ENCODE measurements at regions not wholly inside any gene's neighbourhood (a gene's known extent, or its start where the extent isn't known, plus 50 kb on each side); places are given as distances from the start of the nearest gene placed in this dataset.

DNA sequence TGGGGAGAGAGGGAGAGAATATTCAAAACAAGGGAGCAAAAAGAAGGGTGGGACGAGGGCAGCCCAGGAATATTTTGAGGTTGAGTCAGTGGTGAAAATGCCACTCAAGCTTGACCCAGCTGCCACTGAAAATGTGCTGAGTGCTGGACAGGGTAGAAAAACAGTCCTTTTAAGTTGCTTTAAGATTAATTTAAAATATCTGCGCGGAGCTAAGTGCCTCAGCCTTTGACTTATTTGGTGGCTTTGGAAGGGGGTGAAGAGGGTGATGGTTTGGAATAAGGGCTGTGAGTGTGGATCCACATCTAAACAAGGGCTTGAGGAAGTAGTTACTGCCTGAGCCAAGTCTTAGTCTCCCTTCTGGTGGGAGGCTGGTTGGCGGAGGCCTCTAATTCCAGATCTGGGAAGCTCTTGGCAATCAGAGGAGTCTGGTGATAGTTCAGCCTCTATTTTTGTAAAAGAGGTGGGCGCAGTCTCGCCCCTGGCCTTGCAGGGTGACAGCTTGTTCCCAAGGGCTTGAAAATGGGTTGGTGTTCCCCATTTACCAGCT is 280.8 kb upstream of the ROPN1 start:
- DNase-seq (ENCODE audit: insufficient read length, low spot score) (no peak), FAIRE-seq (no peak)

DNA sequence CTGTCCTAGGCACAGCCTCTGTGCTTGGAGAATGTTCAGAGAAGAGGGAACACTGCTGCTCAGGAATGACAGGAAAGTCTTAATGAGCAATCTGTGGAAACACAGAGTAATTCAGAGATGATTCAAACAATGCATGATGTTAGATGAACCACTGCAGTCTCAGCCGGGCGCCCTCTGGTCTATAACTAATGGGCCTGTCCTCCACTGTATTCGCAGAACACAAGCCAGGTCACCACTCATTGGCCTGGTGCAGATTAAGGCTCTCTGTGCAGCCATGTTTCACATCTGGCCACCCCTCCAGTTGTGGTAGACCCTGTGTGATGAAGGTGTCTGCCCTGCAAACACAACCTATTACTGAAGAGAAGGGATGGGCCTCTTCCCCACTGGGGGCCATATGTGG is 281.7 kb upstream of the ROPN1 start:
- no peak for FAIRE-seq
- no peak for DNase-seq (ENCODE audit: insufficient read length, low spot score)

GRCh38 chr3:124274051-124274450 is 282.1 kb upstream of the ROPN1 start:
- DNase-seq (ENCODE audit: insufficient read length, low spot score), result no peak
- no peak for FAIRE-seq

GRCh38 chr3:124275412-124275811 is 283.5 kb upstream of the ROPN1 start:
- FAIRE-seq, result no peak
- DNase-seq (ENCODE audit: insufficient read length, low spot score), result no peak

DNA sequence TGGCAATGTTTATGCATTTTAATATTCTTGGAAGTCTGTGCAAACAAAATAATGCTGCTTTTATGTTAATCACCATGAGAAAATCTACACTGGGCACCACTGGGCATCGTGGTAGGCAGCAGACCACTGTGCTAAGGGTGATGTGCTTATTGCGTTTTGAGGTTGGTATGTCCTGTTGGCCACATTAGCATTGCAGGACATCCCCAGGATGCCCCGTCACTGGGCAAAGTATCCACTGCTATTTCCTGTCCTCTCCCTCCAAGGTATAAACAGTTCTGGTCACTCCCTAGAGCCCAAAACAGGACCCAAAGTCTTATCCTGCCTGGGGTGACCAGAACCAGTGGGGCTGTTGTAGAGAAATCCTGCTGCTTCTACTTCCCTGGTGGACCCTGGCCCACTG is 284.2 kb upstream of the ROPN1 start:
- DNase-seq (ENCODE audit: insufficient read length, low spot score) (no peak), FAIRE-seq (no peak)

DNA sequence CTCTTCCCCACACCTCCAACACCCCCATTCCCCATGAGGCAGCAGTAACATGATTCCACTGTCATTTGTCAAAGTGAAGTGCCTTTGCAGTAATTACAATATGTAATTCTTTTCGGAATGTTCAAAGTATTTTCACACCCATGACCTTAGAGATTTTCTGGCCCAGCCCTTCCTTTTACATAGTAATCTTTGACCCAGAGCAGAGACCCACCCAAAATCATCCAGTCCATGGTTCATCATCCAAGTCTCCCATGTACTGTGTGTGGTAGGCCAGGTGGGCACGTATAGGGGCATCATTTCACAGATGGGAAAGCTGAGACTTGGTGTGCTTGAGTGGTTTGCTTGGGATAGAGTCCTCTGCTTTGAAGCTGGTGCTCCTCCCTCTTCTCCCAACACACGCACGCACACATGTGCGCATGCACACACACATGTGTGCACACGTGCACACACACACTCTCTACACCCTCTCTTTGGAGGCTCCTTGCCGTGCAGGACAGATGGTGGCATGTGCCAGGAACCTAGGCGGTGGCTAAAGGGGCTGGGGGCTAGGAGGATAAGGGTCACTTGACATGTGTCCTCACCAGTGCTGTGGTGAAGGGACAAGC is 284.7 kb upstream of the ROPN1 start:
- DNase-seq (ENCODE audit: insufficient read length, low spot score), result no peak
- no peak for FAIRE-seq

- FAIRE-seq (no peak), DNase-seq (ENCODE audit: insufficient read length, low spot score) (no peak)
These were observed 285.4 kb upstream of the ROPN1 start for GRCh38 chr3:124277144-124277890.

GRCh38 chr3:124281453-124282316 is 289.8 kb upstream of the ROPN1 start:
- FAIRE-seq (no peak), DNase-seq (ENCODE audit: insufficient read length, low spot score) (peak; percentile 60)

GRCh38 chr3:124282751-124283651 is 291.1 kb upstream of the ROPN1 start:
- FAIRE-seq (no peak), DNase-seq (ENCODE audit: insufficient read length, low spot score) (no peak)

- DNase-seq (ENCODE audit: insufficient read length, low spot score) (no peak), FAIRE-seq (no peak)
These were observed 291.7 kb upstream of the ROPN1 start for GRCh38 chr3:124283652-124284023.

DNA sequence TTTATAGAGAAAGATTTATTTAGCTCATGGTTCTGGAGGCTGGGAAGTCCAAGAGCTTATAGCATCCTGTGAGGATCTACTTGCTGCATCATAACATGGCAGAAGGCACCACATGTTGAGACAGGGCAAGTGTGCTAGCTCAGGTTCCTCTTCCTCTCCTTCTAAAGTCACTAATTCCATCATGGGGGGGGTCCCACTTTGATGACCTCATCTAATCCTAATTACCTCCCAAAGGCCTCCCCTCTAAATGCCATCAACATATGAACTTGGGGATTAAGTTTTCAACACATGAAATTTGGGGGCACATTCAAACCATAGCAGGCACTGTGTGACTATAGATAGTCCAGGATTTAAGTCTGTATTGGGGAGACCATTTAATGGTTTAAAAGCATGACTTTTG is 297.1 kb upstream of the ROPN1 start:
- FAIRE-seq (no peak), DNase-seq (ENCODE audit: insufficient read length, low spot score) (no peak)

- FAIRE-seq, result no peak
- DNase-seq (ENCODE audit: insufficient read length, low spot score), result no peak
These were observed 299.1 kb upstream of the ROPN1 start for GRCh38 chr3:124291008-124291407.

GRCh38 chr3:124292329-124292728 is 300.4 kb upstream of the ROPN1 start:
- no peak for DNase-seq (ENCODE audit: insufficient read length, low spot score)
- FAIRE-seq, result no peak

DNA sequence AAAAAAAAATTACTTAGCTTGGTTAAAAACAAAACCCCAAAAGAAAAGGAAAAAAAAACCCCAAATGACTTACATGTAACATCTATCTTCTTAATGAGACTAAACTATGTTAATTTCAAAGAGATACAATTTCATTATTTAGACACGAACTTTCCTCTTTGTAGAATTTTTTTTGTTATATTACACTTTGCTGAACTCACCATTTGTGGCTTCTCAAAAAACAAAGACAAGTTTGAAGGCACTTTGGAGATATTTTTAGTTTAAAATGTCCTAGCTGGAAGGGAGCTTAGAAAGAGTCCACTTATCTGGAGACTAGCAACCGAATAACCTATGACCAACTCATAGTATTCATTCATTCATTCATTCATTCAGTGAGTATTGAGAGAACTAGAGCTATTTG is 301.7 kb upstream of the ROPN1 start:
- DNase-seq (ENCODE audit: insufficient read length, low spot score) (no peak), FAIRE-seq (no peak)

DNA sequence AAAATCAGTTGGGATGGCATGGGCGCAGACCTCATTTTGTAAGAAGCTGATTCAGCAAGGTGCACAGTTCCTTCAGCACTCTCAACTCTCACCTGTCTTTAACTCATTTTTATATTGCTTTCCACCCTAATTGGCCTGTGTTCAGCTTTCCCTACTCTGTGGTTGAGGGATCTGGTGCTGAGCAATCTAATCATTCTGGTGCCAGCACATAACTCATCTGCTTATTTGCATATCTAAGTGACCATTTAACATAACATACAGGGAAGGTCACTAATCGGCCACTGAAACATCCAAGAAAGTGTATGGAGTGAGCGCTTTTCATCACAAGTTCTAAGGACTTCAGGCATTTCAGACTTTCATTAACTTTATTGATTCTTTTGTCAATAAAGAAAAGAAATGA is 303.4 kb upstream of the ROPN1 start:
- DNase-seq (ENCODE audit: insufficient read length, low spot score) (no peak), FAIRE-seq (no peak)

GRCh38 chr3:124296406-124296805 is 304.5 kb upstream of the ROPN1 start:
- FAIRE-seq, result no peak
- DNase-seq (ENCODE audit: insufficient read length, low spot score), result no peak

DNA sequence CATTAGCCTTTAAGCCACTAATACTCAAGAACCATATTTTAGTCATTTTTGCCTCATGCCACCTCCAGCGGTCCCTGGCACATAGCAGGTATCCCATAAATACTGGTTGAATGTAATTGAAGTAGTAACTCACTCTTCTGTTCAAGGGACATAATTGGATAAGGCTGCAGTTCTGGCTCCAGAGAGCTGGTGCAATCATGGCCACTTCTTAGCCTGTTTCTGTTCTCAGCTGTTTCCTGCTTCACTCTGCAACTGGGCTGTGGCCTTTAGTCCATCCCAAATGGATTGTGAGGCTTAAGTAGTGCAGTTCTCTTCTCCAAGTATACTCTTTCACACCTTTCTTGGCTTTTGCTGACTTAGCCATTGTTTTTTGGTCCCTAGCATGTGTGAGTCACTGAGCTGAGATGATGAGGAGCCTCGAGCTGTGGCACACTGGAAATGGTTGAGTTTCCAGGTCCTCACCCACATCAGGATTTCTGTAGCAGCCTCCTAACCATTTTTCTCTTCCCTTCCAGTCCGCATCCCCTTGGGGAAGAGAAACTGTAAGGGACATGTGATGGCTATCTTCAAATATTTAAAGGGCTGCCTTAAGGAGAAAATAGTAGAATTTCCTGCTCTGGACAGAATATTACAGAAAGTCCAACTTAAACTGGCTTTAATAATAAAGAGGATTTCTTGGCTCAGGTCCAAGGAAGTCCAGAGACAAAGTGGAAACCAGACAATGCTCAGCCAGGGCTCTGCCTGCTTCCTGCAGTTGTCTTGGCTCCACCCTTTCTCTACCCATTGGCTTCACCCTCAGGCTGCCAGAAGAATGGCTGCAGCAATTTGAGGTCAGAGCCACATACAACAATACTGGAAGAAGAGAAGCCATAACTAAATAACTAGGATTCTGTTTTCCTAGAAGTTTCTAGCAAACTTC is 305.4 kb upstream of the ROPN1 start:
- FAIRE-seq, result no peak

DNA sequence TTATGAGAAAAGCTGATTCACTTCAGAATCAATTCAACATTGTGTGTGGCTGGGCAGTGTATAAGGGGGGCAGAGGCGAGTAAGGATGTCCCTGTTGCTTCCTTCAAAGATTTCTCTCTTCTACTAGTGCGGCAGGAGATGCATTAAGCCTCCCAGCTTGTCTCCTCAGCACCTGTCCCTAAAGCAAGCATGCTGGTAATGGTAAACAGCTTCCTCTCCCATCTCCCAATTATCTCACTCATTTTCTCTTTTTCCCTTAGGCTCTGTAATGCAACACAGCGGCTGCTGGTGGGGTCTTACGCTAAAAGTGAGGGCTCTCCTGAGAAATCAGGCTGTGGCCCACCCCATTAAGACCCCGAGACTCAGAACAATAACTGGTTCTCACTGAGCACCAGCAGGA is 306.4 kb upstream of the ROPN1 start:
- DNase-seq (ENCODE audit: insufficient read length, low spot score) (no peak), FAIRE-seq (no peak)

More for the DNA sequence above, 305.4 kb upstream of the ROPN1 start:
- no peak for DNase-seq (ENCODE audit: insufficient read length, low spot score)

DNA sequence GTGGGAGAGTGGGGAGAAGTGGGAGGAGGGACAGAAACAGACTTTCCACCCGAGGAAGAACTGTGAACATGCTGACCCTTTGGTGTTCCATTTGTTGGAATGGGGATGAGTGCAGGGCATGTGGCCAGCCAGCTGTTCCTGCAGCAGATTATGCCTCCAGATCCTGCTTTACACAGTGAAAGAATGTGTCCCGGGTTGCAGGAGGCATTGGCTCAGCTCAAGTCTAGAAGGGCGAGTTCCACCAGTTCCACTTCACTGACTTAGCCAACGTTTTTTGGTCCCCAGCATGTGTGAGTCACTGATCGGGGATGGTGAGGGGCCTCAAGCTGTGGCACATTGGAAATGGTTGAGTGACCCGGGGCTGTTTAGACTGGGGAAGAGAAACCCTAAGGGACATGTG is 307.0 kb upstream of the ROPN1 start:
- FAIRE-seq (no peak), DNase-seq (ENCODE audit: insufficient read length, low spot score) (no peak)
